HCT116 (cell line): ENCODE measurements at regions not wholly inside any gene's neighbourhood (a gene's known extent, or its start where the extent isn't known, plus 50 kb on each side); places are given as distances from the start of the nearest gene placed in this dataset.

ENCODE experiments used
- ATAC-seq: fragments of 200-7000 bp; cut with Tn5 transposase; 2 replicates; pipeline ENCODE4 v1.9.1; 2020; ENCODE audit warnings: mild to moderate bottlenecking, moderate library complexity
- BruUV-seq: library from RNA; stranded (reverse); fragments of 400-500 nt; replicated peaks from 2 replicates; lab custom pipeline; 2021; lab: Mats Ljungman, UMichigan
- CTCF ChIA-PET: fragments of 300-600 bp; sonication (Branson Sonifier 250); formaldehyde crosslinking; loops from one replicate; lab custom pipeline; 2021; ENCODE audit warnings: antibody characterized with exemption; lab: Charles Lee
- POLR2A ChIA-PET: fragments of 300-600, 350-600 bp; sonication (Branson Sonifier 250); formaldehyde crosslinking; loops from one replicate; lab custom pipeline; 2021; ENCODE audit warnings: antibody characterized with exemption; lab: Charles Lee
- RAD21 ChIA-PET, 2 experiments: fragments of 300-600 bp; sonication (Branson Sonifier 250); formaldehyde crosslinking; loops; one replicate each; lab custom pipeline; 2023; ENCODE audit warnings: low total read pairs in 2 of 2; ENCODE audit not compliant: uncharacterized antibody in 2 of 2, unreplicated experiment in 2 of 2, low non-redundant PET in 1 of 2; lab: Charles Lee
- DNase-seq: peaks from one replicate; pipeline ENCODE4 v3.0.0-alpha.2; 2010; ENCODE audit warnings: low read depth, low spot score
- H2AFZ ChIP-seq: fragments of 200-600 bp; shearing (Covaris generic), sonication (generic); 2 replicates; pipeline ENCODE4 v1.6.1; 2017; ENCODE audit warnings: low read depth, mixed run types, mixed read lengths, antibody characterized with exemption, low read length; ENCODE audit not compliant: poor library complexity, severe bottlenecking
- H3K27ac ChIP-seq: 2 replicates; pipeline ENCODE4 v1.5.1; 2012; ENCODE audit warnings: low read depth, low read length
- H3K27me3 ChIP-seq: fragments of 200-600 bp; sonication (generic); 2 replicates; pipeline ENCODE4 v1.6.1; 2016; ENCODE audit warnings: mixed run types, low read length, mixed read lengths; ENCODE audit not compliant: insufficient read depth
- H3K36me3 ChIP-seq, 2 experiments: fragments of 200-500 bp in 1 of 2; fragments of 200-600 bp in 1 of 2; sonication (Bioruptor generic) in 1 of 2; sonication (generic) in 1 of 2; 2 replicates each; pipeline versions ENCODE4 v1.5.1 to v1.6.1; 2014 to 2016; ENCODE audit warnings: low read length in 2 of 2, inconsistent platforms in 1 of 2, mixed read lengths in 1 of 2, mixed run types in 1 of 2; ENCODE audit not compliant: insufficient read depth in 2 of 2, control insufficient read depth in 1 of 2
- H3K4me1 ChIP-seq, 2 experiments: fragments of 200-600 bp in 1 of 2; sonication (generic) in 1 of 2; 2 replicates each; pipeline versions ENCODE4 v1.5.1 to v1.6.1; 2012 to 2017; ENCODE audit warnings: low read length in 2 of 2, inconsistent platforms in 1 of 2, mild to moderate bottlenecking in 1 of 2, mixed read lengths in 1 of 2, mixed run types in 1 of 2, moderate library complexity in 1 of 2; ENCODE audit not compliant: insufficient read depth in 2 of 2, control insufficient read depth in 1 of 2
- H3K4me2 ChIP-seq: fragments of 200-600 bp; sonication (generic); 2 replicates; pipeline ENCODE4 v1.6.1; 2017; ENCODE audit warnings: mixed run types, low read length, mixed read lengths
- H3K4me3 ChIP-seq, 2 experiments: fragments of 200-600 bp in 1 of 2; sonication (generic) in 1 of 2; replicated peaks in 1 of 2; 2 replicates each; pipeline ENCODE4 v1.5.1; 2011 to 2016; ENCODE audit warnings: low read length in 2 of 2, control low read depth in 1 of 2, low read depth in 1 of 2, mild to moderate bottlenecking in 1 of 2, mixed read lengths in 1 of 2, mixed run types in 1 of 2
- H3K79me2 ChIP-seq: fragments of 200-600 bp; sonication (generic); 2 replicates; pipeline ENCODE4 v1.6.1; 2017; ENCODE audit warnings: mild to moderate bottlenecking, mixed run types, low read length, moderate library complexity, mixed read lengths; ENCODE audit not compliant: insufficient read depth
- H3K9ac ChIP-seq: fragments of 200-600 bp; sonication (generic); 2 replicates; pipeline ENCODE4 v1.6.1; 2016; ENCODE audit warnings: low read length, mixed read lengths
- H3K9me2 ChIP-seq: fragments of 200-600 bp; sonication (generic), shearing (Covaris generic); 2 replicates; pipeline ENCODE4 v1.6.1; 2017; ENCODE audit warnings: mixed run types, mild to moderate bottlenecking, moderate library complexity; ENCODE audit not compliant: insufficient read depth
- H3K9me3 ChIP-seq, 2 experiments: fragments of 200-500 bp in 1 of 2; fragments of 200-600 bp in 1 of 2; sonication (Bioruptor generic) in 1 of 2; sonication (generic) in 1 of 2; 2 replicates each; pipeline ENCODE4 v1.6.1; 2014 to 2017; ENCODE audit warnings: low read length in 2 of 2, mixed read lengths in 2 of 2, inconsistent platforms in 1 of 2, low read depth in 1 of 2, mild to moderate bottlenecking in 1 of 2, mixed run types in 1 of 2, moderate library complexity in 1 of 2; ENCODE audit not compliant: control insufficient read depth in 1 of 2, insufficient read depth in 1 of 2
- H4K20me1 ChIP-seq: fragments of 200-600 bp; sonication (generic), shearing (Covaris generic); 2 replicates; pipeline ENCODE4 v1.6.1; 2017; ENCODE audit warnings: mixed run types, mild to moderate bottlenecking, moderate library complexity; ENCODE audit not compliant: insufficient read depth
- EZH2 ChIP-seq: fragments of 200-600 bp; sonication (generic); IDR thresholded peaks from 2 replicates; pipeline ENCODE4 v1.6.1; 2017; ENCODE audit warnings: antibody characterized with exemption, mixed run types
- FOSL1 ChIP-seq: IDR thresholded peaks from 2 replicates; pipeline ENCODE4 v1.6.1; 2012; ENCODE audit warnings: low read depth
- SIN3A ChIP-seq: IDR thresholded peaks from 2 replicates; pipeline ENCODE4 v1.6.1; 2012; ENCODE audit warnings: low read depth
- SP1 ChIP-seq: IDR thresholded peaks from 2 replicates; pipeline ENCODE4 v1.6.1; 2012; ENCODE audit warnings: low read depth
- TCF7L2 ChIP-seq: IDR thresholded peaks from 2 replicates; pipeline ENCODE4 v1.7.0; 2011; ENCODE audit warnings: borderline replicate concordance, inconsistent platforms; ENCODE audit not compliant: insufficient read depth, insufficient read length; ENCODE audit errors: extremely low read depth
- YY1 ChIP-seq: IDR thresholded peaks from 2 replicates; pipeline ENCODE4 v1.6.1; 2011; ENCODE audit warnings: low read length, low read depth, moderate library complexity, mild to moderate bottlenecking; ENCODE audit not compliant: insufficient replicate concordance; ENCODE audit errors: extremely low read depth
- ZNF274 ChIP-seq: fragments of 200-500 bp; sonication (Bioruptor generic); IDR thresholded peaks from 2 replicates; pipeline ENCODE4 v1.6.1; 2014; ENCODE audit warnings: mild to moderate bottlenecking, low read depth, low read length, inconsistent platforms
- intact Hi-C: fragments of 100-400 bp; cut with micrococcal nuclease; formaldehyde crosslinking; loops from 2 replicates; pipeline ENCODE4 v1.10.0; 2022
- TF ChIP-seq, protein P1 (sequence below): IDR thresholded peaks from 2 replicates; pipeline ENCODE4 v1.6.1; 2012; ENCODE audit warnings: low read depth
- TF ChIP-seq, protein P2 (sequence below): IDR thresholded peaks from 2 replicates; pipeline ENCODE4 v1.6.1; 2011; ENCODE audit warnings: mild to moderate bottlenecking, low read length, moderate library complexity; ENCODE audit not compliant: insufficient replicate concordance; ENCODE audit errors: extremely low read depth

DNA sequence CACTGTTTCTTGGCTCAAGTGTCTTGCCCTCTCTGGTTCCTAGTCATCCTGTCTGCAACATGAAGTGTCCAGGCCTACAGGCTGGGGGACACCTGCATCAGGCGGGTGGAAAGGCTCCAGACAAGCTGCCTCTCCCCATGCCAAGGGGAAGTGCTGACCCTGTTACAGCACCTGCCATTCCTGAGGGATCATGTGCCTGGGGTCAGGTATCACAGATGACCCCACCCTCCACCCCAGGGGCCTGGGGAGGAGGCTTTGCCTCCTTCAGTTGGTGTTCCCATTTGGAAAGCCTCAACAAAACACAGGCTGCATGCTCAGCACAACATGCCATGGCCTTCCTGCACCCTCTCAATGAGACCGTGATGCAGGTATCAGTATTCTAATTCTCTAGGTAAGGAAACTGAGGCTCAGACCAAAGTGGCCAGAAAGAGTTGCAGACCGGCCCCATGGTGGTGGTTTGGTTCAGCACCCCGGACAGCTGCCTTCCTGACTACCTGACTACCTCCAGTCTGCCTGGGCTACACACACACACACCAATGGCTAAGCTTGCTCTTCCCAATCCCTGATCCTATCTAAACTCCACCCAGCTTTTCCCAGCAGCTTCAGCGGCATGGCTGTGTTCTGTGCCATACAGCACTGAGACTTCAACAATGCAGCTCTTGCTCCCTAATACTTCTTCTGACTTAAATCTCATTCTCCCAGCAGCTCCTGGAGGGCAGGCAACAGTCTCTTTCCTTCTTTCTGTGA is 69.7 kb upstream of the LINGO1 start:
- Histone ChIP-seq H3K79me2 (no peaks in the 10 kb centered on the region), H3K27ac (no peak overlapping the region), H3K9me3 (no peaks in the 10 kb centered on the region), H3K4me1 (no peaks in the 10 kb centered on the region), H3K4me3 (no peak overlapping the region), H3K36me3 (no peaks in the 10 kb centered on the region), H4K20me1 (no peaks in the 10 kb centered on the region), H2AFZ (no peak overlapping the region), H3K9ac (no peak overlapping the region), H3K27me3 (peaks cover 19% of the 10 kb centered on the region; the same call in 1 of the 2 replicates), H3K9me2 (no peaks in the 10 kb centered on the region), H3K4me2 (no peak overlapping the region)
- CTCF ChIA-PET = interaction anchor here (0.6 kb wide), 1 partner anchor 63 kb away, joined by 3 read pairs; no protein-coding TSS in a partner anchor
- intact Hi-C loops = loop anchor here (10.0 kb wide), 1 partner anchor 52 kb away; no protein-coding TSS in a partner anchor
- BruUV-seq = no TSS peak
- no peak for TF ChIP-seq YY1
- TF ChIP-seq, protein P1, sequence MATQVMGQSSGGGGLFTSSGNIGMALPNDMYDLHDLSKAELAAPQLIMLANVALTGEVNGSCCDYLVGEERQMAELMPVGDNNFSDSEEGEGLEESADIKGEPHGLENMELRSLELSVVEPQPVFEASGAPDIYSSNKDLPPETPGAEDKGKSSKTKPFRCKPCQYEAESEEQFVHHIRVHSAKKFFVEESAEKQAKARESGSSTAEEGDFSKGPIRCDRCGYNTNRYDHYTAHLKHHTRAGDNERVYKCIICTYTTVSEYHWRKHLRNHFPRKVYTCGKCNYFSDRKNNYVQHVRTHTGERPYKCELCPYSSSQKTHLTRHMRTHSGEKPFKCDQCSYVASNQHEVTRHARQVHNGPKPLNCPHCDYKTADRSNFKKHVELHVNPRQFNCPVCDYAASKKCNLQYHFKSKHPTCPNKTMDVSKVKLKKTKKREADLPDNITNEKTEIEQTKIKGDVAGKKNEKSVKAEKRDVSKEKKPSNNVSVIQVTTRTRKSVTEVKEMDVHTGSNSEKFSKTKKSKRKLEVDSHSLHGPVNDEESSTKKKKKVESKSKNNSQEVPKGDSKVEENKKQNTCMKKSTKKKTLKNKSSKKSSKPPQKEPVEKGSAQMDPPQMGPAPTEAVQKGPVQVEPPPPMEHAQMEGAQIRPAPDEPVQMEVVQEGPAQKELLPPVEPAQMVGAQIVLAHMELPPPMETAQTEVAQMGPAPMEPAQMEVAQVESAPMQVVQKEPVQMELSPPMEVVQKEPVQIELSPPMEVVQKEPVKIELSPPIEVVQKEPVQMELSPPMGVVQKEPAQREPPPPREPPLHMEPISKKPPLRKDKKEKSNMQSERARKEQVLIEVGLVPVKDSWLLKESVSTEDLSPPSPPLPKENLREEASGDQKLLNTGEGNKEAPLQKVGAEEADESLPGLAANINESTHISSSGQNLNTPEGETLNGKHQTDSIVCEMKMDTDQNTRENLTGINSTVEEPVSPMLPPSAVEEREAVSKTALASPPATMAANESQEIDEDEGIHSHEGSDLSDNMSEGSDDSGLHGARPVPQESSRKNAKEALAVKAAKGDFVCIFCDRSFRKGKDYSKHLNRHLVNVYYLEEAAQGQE = peak; percentile 89
- ATAC-seq (peak; percentile 77), DNase-seq (no peak)
- RAD21 ChIA-PET = no interaction called here
- POLR2A ChIA-PET = no interaction called here

DNA sequence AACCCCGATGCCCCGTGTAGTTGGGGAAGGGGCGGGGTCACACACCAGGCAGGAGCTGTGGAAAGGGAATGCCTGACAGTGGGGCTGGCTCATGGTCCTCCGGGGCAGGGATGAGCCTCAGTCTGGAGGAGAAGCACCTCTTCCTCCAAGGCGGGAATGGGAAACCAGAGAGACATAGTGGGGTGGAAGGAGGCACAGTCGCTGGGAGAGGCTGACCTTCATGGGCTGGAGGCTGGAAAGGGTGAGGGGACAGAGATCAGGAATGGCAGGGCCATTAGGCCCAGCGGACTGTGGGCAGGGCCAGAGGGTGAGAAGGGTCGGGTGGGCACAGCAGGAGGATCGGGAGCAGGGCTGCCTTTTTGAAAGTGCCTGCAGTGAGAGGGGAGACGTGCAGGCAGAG is 65.8 kb upstream of the LINGO1 start:
- H3K27me3 ChIP-seq = no peaks in the 10 kb centered on the region
- H3K4me3 ChIP-seq = no peak overlapping the region
- ATAC-seq (no peak), DNase-seq (no peak)
- BruUV-seq = no TSS peak
- POLR2A ChIA-PET = no interaction called here
- intact Hi-C loops = no loop called here
- H3K36me3 ChIP-seq = no peaks in the 10 kb centered on the region
- no peaks in the 10 kb centered on the region for H3K9me2 ChIP-seq
- H4K20me1 ChIP-seq = no peaks in the 10 kb centered on the region
- no peak overlapping the region for H3K27ac ChIP-seq
- RAD21 ChIA-PET = no interaction called here
- CTCF ChIA-PET = no interaction called here
- H3K4me2 ChIP-seq = no peak overlapping the region
- H3K9ac ChIP-seq = no peak overlapping the region
- no peaks in the 10 kb centered on the region for H3K9me3 ChIP-seq
- H2AFZ ChIP-seq = no peak overlapping the region
- no peaks in the 10 kb centered on the region for H3K79me2 ChIP-seq
- no peaks in the 10 kb centered on the region for H3K4me1 ChIP-seq
- TF ChIP-seq SIN3A = no peak
- no peak for TF ChIP-seq ZNF274
- TF ChIP-seq FOSL1 = no peak
- TF ChIP-seq, protein P2, sequence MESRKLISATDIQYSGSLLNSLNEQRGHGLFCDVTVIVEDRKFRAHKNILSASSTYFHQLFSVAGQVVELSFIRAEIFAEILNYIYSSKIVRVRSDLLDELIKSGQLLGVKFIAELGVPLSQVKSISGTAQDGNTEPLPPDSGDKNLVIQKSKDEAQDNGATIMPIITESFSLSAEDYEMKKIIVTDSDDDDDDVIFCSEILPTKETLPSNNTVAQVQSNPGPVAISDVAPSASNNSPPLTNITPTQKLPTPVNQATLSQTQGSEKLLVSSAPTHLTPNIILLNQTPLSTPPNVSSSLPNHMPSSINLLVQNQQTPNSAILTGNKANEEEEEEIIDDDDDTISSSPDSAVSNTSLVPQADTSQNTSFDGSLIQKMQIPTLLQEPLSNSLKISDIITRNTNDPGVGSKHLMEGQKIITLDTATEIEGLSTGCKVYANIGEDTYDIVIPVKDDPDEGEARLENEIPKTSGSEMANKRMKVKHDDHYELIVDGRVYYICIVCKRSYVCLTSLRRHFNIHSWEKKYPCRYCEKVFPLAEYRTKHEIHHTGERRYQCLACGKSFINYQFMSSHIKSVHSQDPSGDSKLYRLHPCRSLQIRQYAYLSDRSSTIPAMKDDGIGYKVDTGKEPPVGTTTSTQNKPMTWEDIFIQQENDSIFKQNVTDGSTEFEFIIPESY = no peak
- no peak for TF ChIP-seq TCF7L2
- no peak for TF ChIP-seq SP1
- no peak for TF ChIP-seq EZH2
